GM12875 (cell line): ENCODE measurements at regions not wholly inside any gene's neighbourhood (a gene's known extent, or its start where the extent isn't known, plus 50 kb on each side); places are given as distances from the start of the nearest gene placed in this dataset.

ENCODE experiments used
- H3K4me3 ChIP-seq: one replicate; pipeline ENCODE4 v1.5.1; 2011; ENCODE audit warnings: low read depth, low read length, control low read depth
- TF ChIP-seq, protein P1 (sequence below): IDR thresholded peaks from 2 replicates; pipeline ENCODE4 v1.5.1; 2011; ENCODE audit warnings: low read depth, mild to moderate bottlenecking, control low read depth, inconsistent platforms, low read length, moderate library complexity, borderline replicate concordance; ENCODE audit not compliant: insufficient read depth

DNA sequence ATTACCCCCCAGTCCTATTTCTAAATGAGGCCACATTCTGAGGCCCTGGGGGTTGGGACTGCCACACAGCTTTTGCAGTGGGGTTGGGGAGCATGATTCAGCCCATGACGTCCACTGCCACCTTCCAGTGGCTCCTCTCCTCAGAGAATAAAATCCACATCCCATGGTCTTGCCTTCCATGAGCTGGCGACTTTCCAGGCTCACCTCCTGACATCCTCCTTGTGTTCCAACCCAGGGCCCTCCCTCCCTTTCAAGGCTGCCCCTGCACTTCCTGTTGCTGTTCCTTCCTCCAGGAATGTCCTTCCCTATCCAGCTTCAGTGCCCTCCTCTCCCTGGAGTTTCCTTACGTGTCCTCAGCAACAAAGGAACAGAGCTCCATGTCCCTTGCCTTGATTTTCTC lies 187.3 kb upstream of the ID2 start:
- TF ChIP-seq, protein P1, sequence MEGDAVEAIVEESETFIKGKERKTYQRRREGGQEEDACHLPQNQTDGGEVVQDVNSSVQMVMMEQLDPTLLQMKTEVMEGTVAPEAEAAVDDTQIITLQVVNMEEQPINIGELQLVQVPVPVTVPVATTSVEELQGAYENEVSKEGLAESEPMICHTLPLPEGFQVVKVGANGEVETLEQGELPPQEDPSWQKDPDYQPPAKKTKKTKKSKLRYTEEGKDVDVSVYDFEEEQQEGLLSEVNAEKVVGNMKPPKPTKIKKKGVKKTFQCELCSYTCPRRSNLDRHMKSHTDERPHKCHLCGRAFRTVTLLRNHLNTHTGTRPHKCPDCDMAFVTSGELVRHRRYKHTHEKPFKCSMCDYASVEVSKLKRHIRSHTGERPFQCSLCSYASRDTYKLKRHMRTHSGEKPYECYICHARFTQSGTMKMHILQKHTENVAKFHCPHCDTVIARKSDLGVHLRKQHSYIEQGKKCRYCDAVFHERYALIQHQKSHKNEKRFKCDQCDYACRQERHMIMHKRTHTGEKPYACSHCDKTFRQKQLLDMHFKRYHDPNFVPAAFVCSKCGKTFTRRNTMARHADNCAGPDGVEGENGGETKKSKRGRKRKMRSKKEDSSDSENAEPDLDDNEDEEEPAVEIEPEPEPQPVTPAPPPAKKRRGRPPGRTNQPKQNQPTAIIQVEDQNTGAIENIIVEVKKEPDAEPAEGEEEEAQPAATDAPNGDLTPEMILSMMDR: no peak
- H3K4me3 ChIP-seq: no peak overlapping the region

DNA sequence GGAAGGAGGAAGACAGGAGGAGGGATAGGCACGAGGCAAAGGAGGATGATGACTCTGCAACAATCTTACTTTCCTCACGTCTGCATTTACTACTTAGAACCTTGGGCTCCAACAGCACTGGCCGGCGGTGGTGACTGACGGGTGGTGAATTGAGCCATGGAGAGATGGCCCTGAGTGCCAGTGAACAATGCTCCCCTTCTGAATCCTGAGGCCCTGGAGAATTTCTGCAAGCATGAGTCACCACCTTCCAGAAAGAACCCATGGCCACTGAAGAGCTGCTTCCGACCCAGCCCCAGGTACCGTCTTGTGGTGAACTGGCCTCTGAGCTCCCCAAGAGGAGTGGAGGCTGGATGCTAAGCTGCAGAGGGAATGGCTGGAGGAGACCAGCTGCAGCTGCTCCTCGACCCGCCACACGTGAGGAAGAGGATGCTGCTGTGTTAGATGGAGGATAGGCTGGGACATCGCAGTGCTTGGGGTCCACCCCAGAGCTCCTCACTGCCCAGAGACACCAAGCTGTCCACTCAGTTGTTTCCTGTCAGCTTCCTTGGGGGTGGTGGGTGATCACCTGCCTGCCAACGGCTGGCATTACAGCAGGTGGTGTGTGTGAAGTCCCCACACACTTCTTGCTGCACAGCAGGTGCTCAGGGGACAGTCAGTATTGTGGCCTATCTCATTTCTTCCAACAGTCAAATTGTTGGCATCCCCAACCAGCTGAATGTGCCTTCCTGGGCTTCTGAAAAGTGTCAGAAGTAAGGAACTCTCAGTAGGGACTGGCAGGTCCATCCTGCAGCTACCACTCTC lies 186.5 kb upstream of the ID2 start:
- TF ChIP-seq, protein P1: no peak
- no peak overlapping the region for H3K4me3 ChIP-seq

DNA sequence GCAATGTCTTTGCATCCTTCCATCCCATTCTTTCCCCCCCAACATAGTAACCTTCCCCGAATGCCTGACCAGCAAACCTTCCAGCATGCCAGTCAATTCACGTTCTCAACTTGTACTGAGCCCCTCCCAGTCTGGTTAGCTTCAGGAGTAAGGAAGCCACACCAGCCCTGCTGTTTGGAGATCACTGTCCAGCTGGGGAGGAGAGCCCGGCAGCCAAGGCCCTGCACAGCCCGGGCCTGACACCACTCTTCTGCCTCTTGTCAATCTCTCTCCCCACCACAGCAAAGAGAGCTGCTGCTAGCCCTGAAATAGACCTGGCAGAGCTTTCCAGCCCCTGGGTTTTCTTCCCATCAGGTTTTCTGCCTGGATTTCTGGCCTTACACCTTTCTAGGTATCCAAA lies 185.8 kb upstream of the ID2 start:
- H3K4me3 ChIP-seq: no peak overlapping the region
- TF ChIP-seq, protein P1: no peak

DNA sequence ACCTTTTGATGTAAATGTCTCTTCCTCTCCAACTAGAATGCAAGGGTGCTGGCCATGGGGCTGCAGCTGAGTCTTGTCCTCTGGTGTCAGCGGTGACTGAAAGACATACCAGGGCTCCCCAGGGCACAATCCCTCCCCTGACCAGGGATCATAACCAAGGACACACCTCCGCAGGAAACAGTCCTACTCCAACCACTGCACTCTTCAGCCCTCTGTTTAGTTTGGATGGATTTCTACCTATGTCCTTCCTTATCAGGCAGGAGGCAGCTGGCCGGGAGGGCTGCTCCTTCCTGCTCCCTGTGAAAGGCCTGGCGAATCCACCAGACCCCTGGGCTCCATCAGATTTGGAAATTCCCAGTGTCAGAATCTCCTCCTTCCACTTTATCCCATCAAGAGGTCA lies 185.2 kb upstream of the ID2 start:
- TF ChIP-seq, protein P1: no peak
- H3K4me3 ChIP-seq: no peak overlapping the region

DNA sequence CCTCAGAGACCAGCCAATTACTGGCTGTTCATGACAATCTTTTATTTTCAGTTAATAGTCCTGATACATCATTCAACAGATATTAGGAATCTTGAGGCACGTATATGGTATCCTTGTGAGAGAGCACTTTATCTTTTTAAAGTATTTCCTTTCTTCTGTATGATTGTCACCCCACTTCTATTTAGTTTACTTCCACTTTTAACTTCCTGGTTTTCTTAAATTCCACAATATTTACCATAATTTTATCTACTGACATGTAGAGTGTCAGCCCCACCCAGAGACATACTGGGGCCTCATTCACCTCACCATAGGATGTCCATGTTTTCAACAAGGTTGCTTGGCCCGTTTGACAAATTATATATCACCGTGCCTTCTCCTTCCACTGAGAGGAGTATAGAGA lies 182.9 kb upstream of the ID2 start:
- no peak overlapping the region for H3K4me3 ChIP-seq
- TF ChIP-seq, protein P1: no peak

DNA sequence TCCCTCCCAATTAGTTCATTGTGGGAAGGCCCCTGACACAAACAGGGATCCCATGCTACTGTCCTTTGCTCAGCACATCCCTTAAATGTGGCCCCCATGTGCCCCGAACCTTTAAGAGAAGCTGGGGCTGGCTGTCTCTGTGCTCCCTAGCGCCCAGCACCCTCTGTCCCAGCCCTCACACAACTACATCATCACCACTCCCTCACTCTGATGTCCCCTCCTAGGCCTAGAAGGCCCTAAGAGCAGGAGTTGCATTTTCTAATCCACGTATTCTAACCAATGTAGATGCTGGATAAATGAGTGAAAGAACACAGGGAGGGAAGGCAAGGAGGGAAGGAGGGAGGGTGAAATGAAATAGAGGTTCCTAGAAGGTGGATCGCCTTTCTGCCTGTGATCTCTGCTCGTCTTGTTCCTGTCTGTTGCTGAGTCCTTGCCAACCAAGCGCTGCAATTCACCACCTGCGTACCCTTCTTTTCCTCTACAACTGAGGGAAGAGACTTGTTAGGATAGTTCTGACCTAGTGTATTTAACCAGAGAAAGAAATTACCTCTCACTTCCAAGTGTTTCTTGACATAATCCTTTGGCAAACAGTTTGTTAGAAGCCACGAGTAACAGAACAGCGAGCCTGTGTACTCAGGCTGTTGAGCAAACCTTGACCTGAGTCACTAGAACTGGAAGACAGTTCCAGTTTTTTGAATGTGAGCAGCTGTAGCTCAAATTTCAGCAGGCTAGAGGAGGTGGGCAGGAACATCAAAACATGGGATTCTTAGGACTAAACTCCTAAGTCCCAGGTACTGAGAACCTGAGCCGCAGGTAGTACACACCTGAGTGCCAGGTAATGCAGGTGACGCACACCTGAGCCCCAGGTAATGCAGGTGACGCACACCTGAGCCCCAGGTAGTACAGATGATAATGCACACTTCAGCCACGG lies 181.5 kb upstream of the ID2 start:
- TF ChIP-seq, protein P1: no peak
- no peak overlapping the region for H3K4me3 ChIP-seq
